HCT116 (cell line): ENCODE measurements at regions not wholly inside any gene's neighbourhood (a gene's known extent, or its start where the extent isn't known, plus 50 kb on each side); places are given as distances from the start of the nearest gene placed in this dataset.

Experiments used
- ATAC-seq: fragments of 200-7000 bp; cut with Tn5 transposase; 2 replicates; pipeline ENCODE4 v1.9.1; 2020; ENCODE audit warnings: mild to moderate bottlenecking, moderate library complexity
- BruUV-seq: library from RNA; stranded (reverse); fragments of 400-500 nt; replicated peaks from 2 replicates; lab custom pipeline; 2021; lab: Mats Ljungman, UMichigan
- CTCF ChIA-PET: fragments of 300-600 bp; sonication (Branson Sonifier 250); formaldehyde crosslinking; loops from one replicate; lab custom pipeline; 2021; ENCODE audit warnings: antibody characterized with exemption; lab: Charles Lee
- POLR2A ChIA-PET: fragments of 300-600, 350-600 bp; sonication (Branson Sonifier 250); formaldehyde crosslinking; loops from one replicate; lab custom pipeline; 2021; ENCODE audit warnings: antibody characterized with exemption; lab: Charles Lee
- RAD21 ChIA-PET, 2 experiments: fragments of 300-600 bp; sonication (Branson Sonifier 250); formaldehyde crosslinking; loops; one replicate each; lab custom pipeline; 2023; ENCODE audit warnings: low total read pairs in 2 of 2; ENCODE audit not compliant: uncharacterized antibody in 2 of 2, unreplicated experiment in 2 of 2, low non-redundant PET in 1 of 2; lab: Charles Lee
- DNase-seq: peaks from one replicate; pipeline ENCODE4 v3.0.0-alpha.2; 2010; ENCODE audit warnings: low read depth, low spot score
- H2AFZ ChIP-seq: fragments of 200-600 bp; shearing (Covaris generic), sonication (generic); 2 replicates; pipeline ENCODE4 v1.6.1; 2017; ENCODE audit warnings: low read depth, mixed run types, mixed read lengths, antibody characterized with exemption, low read length; ENCODE audit not compliant: poor library complexity, severe bottlenecking
- H3K27ac ChIP-seq: 2 replicates; pipeline ENCODE4 v1.5.1; 2012; ENCODE audit warnings: low read depth, low read length
- H3K27me3 ChIP-seq: fragments of 200-600 bp; sonication (generic); 2 replicates; pipeline ENCODE4 v1.6.1; 2016; ENCODE audit warnings: mixed run types, low read length, mixed read lengths; ENCODE audit not compliant: insufficient read depth
- H3K36me3 ChIP-seq, 2 experiments: fragments of 200-500 bp in 1 of 2; fragments of 200-600 bp in 1 of 2; sonication (Bioruptor generic) in 1 of 2; sonication (generic) in 1 of 2; 2 replicates each; pipeline versions ENCODE4 v1.5.1 to v1.6.1; 2014 to 2016; ENCODE audit warnings: low read length in 2 of 2, inconsistent platforms in 1 of 2, mixed read lengths in 1 of 2, mixed run types in 1 of 2; ENCODE audit not compliant: insufficient read depth in 2 of 2, control insufficient read depth in 1 of 2
- H3K4me1 ChIP-seq, 2 experiments: fragments of 200-600 bp in 1 of 2; sonication (generic) in 1 of 2; 2 replicates each; pipeline versions ENCODE4 v1.5.1 to v1.6.1; 2012 to 2017; ENCODE audit warnings: low read length in 2 of 2, inconsistent platforms in 1 of 2, mild to moderate bottlenecking in 1 of 2, mixed read lengths in 1 of 2, mixed run types in 1 of 2, moderate library complexity in 1 of 2; ENCODE audit not compliant: insufficient read depth in 2 of 2, control insufficient read depth in 1 of 2
- H3K4me2 ChIP-seq: fragments of 200-600 bp; sonication (generic); 2 replicates; pipeline ENCODE4 v1.6.1; 2017; ENCODE audit warnings: mixed run types, low read length, mixed read lengths
- H3K4me3 ChIP-seq, 2 experiments: fragments of 200-600 bp in 1 of 2; sonication (generic) in 1 of 2; replicated peaks in 1 of 2; 2 replicates each; pipeline ENCODE4 v1.5.1; 2011 to 2016; ENCODE audit warnings: low read length in 2 of 2, control low read depth in 1 of 2, low read depth in 1 of 2, mild to moderate bottlenecking in 1 of 2, mixed read lengths in 1 of 2, mixed run types in 1 of 2
- H3K79me2 ChIP-seq: fragments of 200-600 bp; sonication (generic); 2 replicates; pipeline ENCODE4 v1.6.1; 2017; ENCODE audit warnings: mild to moderate bottlenecking, mixed run types, low read length, moderate library complexity, mixed read lengths; ENCODE audit not compliant: insufficient read depth
- H3K9ac ChIP-seq: fragments of 200-600 bp; sonication (generic); 2 replicates; pipeline ENCODE4 v1.6.1; 2016; ENCODE audit warnings: low read length, mixed read lengths
- H3K9me2 ChIP-seq: fragments of 200-600 bp; sonication (generic), shearing (Covaris generic); 2 replicates; pipeline ENCODE4 v1.6.1; 2017; ENCODE audit warnings: mixed run types, mild to moderate bottlenecking, moderate library complexity; ENCODE audit not compliant: insufficient read depth
- H3K9me3 ChIP-seq, 2 experiments: fragments of 200-500 bp in 1 of 2; fragments of 200-600 bp in 1 of 2; sonication (Bioruptor generic) in 1 of 2; sonication (generic) in 1 of 2; 2 replicates each; pipeline ENCODE4 v1.6.1; 2014 to 2017; ENCODE audit warnings: low read length in 2 of 2, mixed read lengths in 2 of 2, inconsistent platforms in 1 of 2, low read depth in 1 of 2, mild to moderate bottlenecking in 1 of 2, mixed run types in 1 of 2, moderate library complexity in 1 of 2; ENCODE audit not compliant: control insufficient read depth in 1 of 2, insufficient read depth in 1 of 2
- H4K20me1 ChIP-seq: fragments of 200-600 bp; sonication (generic), shearing (Covaris generic); 2 replicates; pipeline ENCODE4 v1.6.1; 2017; ENCODE audit warnings: mixed run types, mild to moderate bottlenecking, moderate library complexity; ENCODE audit not compliant: insufficient read depth
- ATF3 ChIP-seq: IDR thresholded peaks from 2 replicates; pipeline ENCODE4 v1.6.1; 2012
- CBX3 ChIP-seq: IDR thresholded peaks from 2 replicates; pipeline ENCODE4 v1.6.1; 2012; ENCODE audit warnings: low read depth
- CEBPB ChIP-seq: IDR thresholded peaks from 2 replicates; pipeline ENCODE4 v1.6.1; 2012; ENCODE audit warnings: low read depth
- EGR1 ChIP-seq: IDR thresholded peaks from 2 replicates; pipeline ENCODE4 v1.6.1; 2012; ENCODE audit warnings: low read depth
- ELF1 ChIP-seq: IDR thresholded peaks from 2 replicates; pipeline ENCODE4 v1.6.1; 2012; ENCODE audit warnings: low read depth, borderline replicate concordance
- EZH2 ChIP-seq: fragments of 200-600 bp; sonication (generic); IDR thresholded peaks from 2 replicates; pipeline ENCODE4 v1.6.1; 2017; ENCODE audit warnings: antibody characterized with exemption, mixed run types
- EZH2phosphoT487 ChIP-seq: fragments of 200-600 bp; IDR thresholded peaks from 2 replicates; pipeline ENCODE4 v1.6.1; 2018; ENCODE audit warnings: antibody characterized with exemption, borderline replicate concordance
- JUND ChIP-seq: IDR thresholded peaks from 2 replicates; pipeline ENCODE4 v1.6.1; 2012
- MAX ChIP-seq: IDR thresholded peaks from 2 replicates; pipeline ENCODE4 v1.6.1; 2012
- POLR2A ChIP-seq: IDR thresholded peaks from 2 replicates; pipeline ENCODE4 v1.7.0; 2011; ENCODE audit warnings: borderline replicate concordance; ENCODE audit not compliant: insufficient read depth, insufficient read length; ENCODE audit errors: extremely low read depth
- POLR2AphosphoS5 ChIP-seq: IDR thresholded peaks from 2 replicates; pipeline ENCODE4 v1.6.1; 2011; ENCODE audit warnings: mild to moderate bottlenecking, low read depth, low read length, moderate library complexity
- RAD21 ChIP-seq: IDR thresholded peaks from 2 replicates; pipeline ENCODE4 v1.6.1; 2012; ENCODE audit warnings: low read depth, mild to moderate bottlenecking
- SIN3A ChIP-seq: IDR thresholded peaks from 2 replicates; pipeline ENCODE4 v1.6.1; 2012; ENCODE audit warnings: low read depth
- SP1 ChIP-seq: IDR thresholded peaks from 2 replicates; pipeline ENCODE4 v1.6.1; 2012; ENCODE audit warnings: low read depth
- SRF ChIP-seq: IDR thresholded peaks from 2 replicates; pipeline ENCODE4 v1.6.1; 2012; ENCODE audit warnings: low read depth
- YY1 ChIP-seq: IDR thresholded peaks from 2 replicates; pipeline ENCODE4 v1.6.1; 2011; ENCODE audit warnings: low read length, low read depth, moderate library complexity, mild to moderate bottlenecking; ENCODE audit not compliant: insufficient replicate concordance; ENCODE audit errors: extremely low read depth
- ZBTB33 ChIP-seq: IDR thresholded peaks from 2 replicates; pipeline ENCODE4 v1.6.1; 2011; ENCODE audit warnings: mild to moderate bottlenecking, low read length, moderate library complexity; ENCODE audit not compliant: insufficient replicate concordance; ENCODE audit errors: extremely low read depth
- ZFX ChIP-seq: fragments of 450-650 bp; IDR thresholded peaks from 2 replicates; pipeline ENCODE4 v1.6.1; 2017
- intact Hi-C: fragments of 100-400 bp; cut with micrococcal nuclease; formaldehyde crosslinking; loops from 2 replicates; pipeline ENCODE4 v1.10.0; 2022

GRCh38 chr5:73338256-73339050 is 110.1 kb downstream of the FOXD1 start:
- CTCF ChIA-PET, result no interaction called here
- no peak overlapping the region for H3K4me2 ChIP-seq
- H3K9ac ChIP-seq, result no peak overlapping the region
- RAD21 ChIA-PET, result no interaction called here
- no peak for DNase-seq
- H3K9me3 ChIP-seq, result no peaks in the 10 kb centered on the region
- intact Hi-C loops, result no loop called here
- no peak for ATAC-seq
- no TSS peak for BruUV-seq
- no peak overlapping the region for H3K27ac ChIP-seq
- no peaks in the 10 kb centered on the region for H4K20me1 ChIP-seq
- H3K4me3 ChIP-seq, result no peak overlapping the region
- POLR2A ChIA-PET, result no interaction called here
- no peaks in the 10 kb centered on the region for H3K79me2 ChIP-seq
- H2AFZ ChIP-seq, result no peak overlapping the region
- no peak for TF ChIP-seq SRF
- H3K9me2 ChIP-seq, result no peaks in the 10 kb centered on the region
- no peaks in the 10 kb centered on the region for H3K4me1 ChIP-seq
- no peaks in the 10 kb centered on the region for H3K36me3 ChIP-seq
- no peaks in the 10 kb centered on the region for H3K27me3 ChIP-seq

GRCh38 chr5:73337586-73338255 is 110.9 kb downstream of the FOXD1 start:
- ChIA-PET RAD21 (no interaction called here), POLR2A (no interaction called here), CTCF (no interaction called here)
- no peak overlapping the region for H3K27ac ChIP-seq
- DNase-seq, result no peak
- H3K36me3 ChIP-seq, result no peaks in the 10 kb centered on the region
- intact Hi-C loops, result no loop called here
- no TSS peak for BruUV-seq
- no peak overlapping the region for H3K4me2 ChIP-seq
- H3K4me1 ChIP-seq, result no peaks in the 10 kb centered on the region
- no peak overlapping the region for H2AFZ ChIP-seq
- H4K20me1 ChIP-seq, result no peaks in the 10 kb centered on the region
- no peak for ATAC-seq
- no peaks in the 10 kb centered on the region for H3K79me2 ChIP-seq
- no peak for TF ChIP-seq YY1
- TF ChIP-seq JUND, result no peak
- TF ChIP-seq CBX3, result no peak
- TF ChIP-seq ZFX, result no peak
- TF ChIP-seq EZH2phosphoT487, result no peak
- TF ChIP-seq POLR2AphosphoS5, result no peak
- TF ChIP-seq MAX, result no peak
- TF ChIP-seq SIN3A, result no peak
- no peak for TF ChIP-seq ZBTB33
- TF ChIP-seq CEBPB, result no peak
- no peak for TF ChIP-seq RAD21
- no peak for TF ChIP-seq ATF3
- no peak for TF ChIP-seq EGR1
- TF ChIP-seq POLR2A, result no peak
- no peak for TF ChIP-seq EZH2
- TF ChIP-seq SP1, result no peak
- TF ChIP-seq ELF1, result no peak
- TF ChIP-seq SRF, result no peak
- no peaks in the 10 kb centered on the region for H3K27me3 ChIP-seq
- no peak overlapping the region for H3K9ac ChIP-seq
- H3K4me3 ChIP-seq, result no peak overlapping the region
- H3K9me2 ChIP-seq, result no peaks in the 10 kb centered on the region
- H3K9me3 ChIP-seq, result no peaks in the 10 kb centered on the region
